GM12873 (cell line): ENCODE measurements at regions not wholly inside any gene's neighbourhood (a gene's known extent, or its start where the extent isn't known, plus 50 kb on each side); places are given as distances from the start of the nearest gene placed in this dataset.

Source experiments
- CTCF ChIP-seq: IDR thresholded peaks from 2 replicates; pipeline ENCODE4 v1.5.1; 2012; ENCODE audit warnings: low read depth, mild to moderate bottlenecking, moderate library complexity, low read length, control low read depth; ENCODE audit not compliant: insufficient read depth; ENCODE audit errors: missing control alignments

- TF ChIP-seq CTCF, result no peak
Measured at GRCh38 chr3:44028-44676, 152.4 kb upstream of the CHL1 start.

GRCh38 chr3:46576-46975 lies 150.0 kb upstream of the CHL1 start:
- no peak for TF ChIP-seq CTCF

- TF ChIP-seq CTCF, result peak; percentile 9
Measured at GRCh38 chr3:54240-54639, 142.3 kb upstream of the CHL1 start.

GRCh38 chr3:56672-57071 lies 139.9 kb upstream of the CHL1 start:
- no peak for TF ChIP-seq CTCF

GRCh38 chr3:59854-60253 lies 136.7 kb upstream of the CHL1 start:
- TF ChIP-seq CTCF, result no peak

GRCh38 chr3:63095-63765 lies 133.3 kb upstream of the CHL1 start:
- no peak for TF ChIP-seq CTCF

- TF ChIP-seq CTCF, result no peak
Measured at GRCh38 chr3:69690-70089, 126.9 kb upstream of the CHL1 start.
